Stromal cell of bone marrow (primary cell): ENCODE measurements at regions not wholly inside any gene's neighbourhood (a gene's known extent, or its start where the extent isn't known, plus 50 kb on each side); places are given as distances from the start of the nearest gene placed in this dataset.

Source experiments
- DNase-seq: peaks from one replicate; pipeline ENCODE4 v3.0.0-alpha.2; 2012; ENCODE audit warnings: low read depth

DNA sequence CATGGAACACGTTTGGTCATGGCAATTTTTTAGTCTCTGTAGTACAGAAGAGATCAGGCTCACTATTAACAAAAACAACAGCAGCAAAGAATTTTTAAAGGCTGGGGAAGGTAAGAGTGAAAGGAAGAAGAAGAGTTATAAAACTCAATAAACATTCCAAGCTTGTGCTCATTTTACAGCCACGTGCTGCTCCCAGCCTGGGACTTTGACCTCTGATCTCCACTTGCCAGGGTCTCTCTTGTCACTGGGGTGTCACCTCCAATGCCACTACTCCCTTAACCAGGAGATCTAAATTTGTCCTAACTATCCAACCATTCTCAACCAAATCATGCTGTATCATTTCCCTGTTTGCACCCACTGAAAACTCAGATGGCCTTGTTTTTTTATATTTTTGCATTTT is 605.1 kb downstream of the VRK1 start:
- DNase-seq, result no peak

DNA sequence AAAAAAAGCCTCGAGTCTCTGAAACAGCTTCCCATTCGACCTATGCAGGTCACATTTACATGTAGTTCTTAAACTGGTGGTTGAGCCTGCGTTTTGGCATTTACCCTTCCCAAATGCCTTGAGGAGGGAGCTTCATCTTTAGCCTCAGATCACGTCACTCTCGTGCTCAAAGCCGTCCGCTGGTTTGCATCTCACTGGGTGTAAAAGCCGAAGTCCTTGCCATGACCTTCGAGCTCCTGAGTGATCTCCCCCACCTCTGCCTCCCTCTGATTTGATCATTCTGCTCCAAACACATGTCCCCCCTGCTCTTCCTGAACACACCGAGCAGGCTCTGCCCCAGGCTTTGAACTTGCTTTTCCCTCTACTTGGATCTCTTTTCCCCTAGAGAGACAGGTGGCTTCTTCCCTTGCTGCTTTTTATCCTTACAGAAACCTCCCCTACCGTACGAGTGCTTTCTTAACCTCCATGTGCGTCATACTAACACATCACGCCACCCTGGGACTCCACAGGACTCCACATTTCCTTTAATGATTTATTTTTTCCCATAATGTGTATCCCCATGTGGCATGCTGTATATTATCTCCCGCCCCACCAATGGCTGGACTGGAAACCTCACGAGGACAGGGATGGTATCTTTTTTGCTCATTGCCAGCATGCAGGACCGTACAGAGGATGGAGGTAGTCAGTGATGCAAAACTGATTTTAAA is 610.7 kb downstream of the VRK1 start:
- DNase-seq, result no peak

DNA sequence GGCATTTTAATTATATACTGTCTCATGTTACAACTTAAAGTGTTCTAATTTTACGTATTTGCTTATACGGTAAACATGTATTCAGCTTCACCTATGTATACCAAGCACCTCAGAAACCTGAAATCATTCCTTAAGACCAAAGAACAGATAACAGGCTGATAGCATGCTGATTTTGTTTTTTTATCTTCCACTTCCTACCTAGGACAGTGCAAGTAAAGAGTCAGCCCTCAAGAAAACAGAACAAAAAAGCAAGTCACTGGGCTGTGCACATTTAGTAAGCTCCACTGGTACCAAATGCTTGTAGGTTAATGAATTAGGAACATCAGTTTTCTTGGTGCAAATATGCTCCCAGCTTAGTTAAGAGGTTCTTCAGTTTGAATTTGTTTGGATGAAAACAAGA is 611.3 kb downstream of the VRK1 start:
- no peak for DNase-seq

DNA sequence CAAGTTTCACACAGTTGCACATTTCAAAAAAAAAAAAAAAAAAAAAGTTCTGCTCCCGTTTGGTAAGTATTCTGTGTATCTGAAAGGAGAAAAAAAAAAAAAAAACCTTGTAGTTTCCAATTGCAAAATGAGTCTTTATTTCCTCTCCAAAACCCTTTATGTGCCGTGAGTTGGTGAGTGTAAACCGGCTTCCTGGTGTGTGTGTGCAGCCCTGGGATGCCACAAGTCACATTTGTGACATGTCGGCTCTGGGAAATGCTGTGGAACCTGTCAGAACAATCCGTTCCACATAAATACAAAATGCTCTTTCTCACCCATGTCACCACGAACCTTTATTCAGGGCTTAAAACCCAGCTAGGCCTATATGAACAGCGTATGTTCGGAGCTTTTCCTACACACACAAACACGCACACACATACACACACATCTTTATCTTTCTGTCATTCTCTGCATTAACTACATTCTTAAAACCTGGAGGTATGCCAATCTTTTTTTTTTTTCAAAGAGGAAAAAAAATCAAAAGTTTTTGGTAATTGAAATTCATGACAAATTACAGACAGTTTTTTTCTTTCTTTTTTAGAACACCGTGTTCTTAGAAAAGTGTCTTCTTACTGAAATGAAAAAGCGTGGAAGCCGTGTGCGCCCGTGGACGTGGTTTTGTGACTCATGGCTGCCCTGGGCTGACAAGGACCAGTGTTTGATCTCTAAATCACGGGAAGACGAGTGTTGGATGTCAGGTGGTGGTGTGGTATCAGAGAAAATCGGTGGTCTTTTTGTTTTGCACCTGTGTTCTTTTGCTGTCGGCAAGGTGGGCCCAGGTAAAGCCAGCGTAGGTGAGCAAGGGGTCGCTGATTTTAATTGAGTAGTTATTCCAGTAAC is 612.0 kb downstream of the VRK1 start:
- DNase-seq, result no peak

DNA sequence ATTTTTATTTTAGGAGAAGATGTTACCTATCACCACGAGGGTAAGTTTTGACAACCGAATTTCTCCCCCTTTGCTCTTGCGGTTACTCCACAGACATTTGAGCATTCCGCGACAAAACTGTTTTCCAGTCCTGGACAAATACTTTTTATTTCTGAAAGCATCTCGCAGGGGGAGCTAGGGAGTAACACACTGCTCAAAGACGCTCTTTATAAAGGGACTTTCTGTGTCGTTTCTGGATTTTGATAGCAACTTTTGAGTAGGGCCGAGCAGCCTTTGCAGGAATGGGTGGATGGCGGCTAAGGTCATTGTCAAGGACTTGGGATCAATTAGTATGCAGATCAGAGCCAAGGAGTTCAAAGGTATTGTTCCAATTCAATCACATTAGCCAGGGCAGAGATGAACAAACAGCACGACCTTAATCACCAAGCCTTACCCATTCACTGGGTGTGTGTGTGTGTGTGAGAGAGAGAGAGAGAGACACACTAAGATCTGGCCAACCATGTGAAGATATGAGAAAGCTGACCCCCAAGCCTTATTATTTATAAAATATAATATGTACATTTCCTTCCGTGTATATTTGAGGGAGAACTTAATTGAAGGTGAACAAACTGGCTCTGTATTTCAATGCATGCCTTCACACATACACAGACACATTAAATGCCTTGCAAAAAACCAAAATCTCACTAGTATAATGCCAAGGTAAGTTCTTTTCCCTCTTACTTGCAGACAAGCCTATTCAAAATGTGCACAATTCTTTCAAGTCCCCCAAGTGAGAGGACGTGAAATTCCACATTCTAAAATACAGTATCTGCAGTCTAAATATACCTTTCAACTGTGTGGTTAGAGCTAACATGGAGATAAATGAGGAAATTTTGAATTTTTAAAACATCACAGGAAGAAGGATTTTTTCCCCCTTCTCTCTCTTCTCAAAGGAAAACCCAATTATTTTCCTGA is 613.8 kb downstream of the VRK1 start:
- no peak for DNase-seq

DNA sequence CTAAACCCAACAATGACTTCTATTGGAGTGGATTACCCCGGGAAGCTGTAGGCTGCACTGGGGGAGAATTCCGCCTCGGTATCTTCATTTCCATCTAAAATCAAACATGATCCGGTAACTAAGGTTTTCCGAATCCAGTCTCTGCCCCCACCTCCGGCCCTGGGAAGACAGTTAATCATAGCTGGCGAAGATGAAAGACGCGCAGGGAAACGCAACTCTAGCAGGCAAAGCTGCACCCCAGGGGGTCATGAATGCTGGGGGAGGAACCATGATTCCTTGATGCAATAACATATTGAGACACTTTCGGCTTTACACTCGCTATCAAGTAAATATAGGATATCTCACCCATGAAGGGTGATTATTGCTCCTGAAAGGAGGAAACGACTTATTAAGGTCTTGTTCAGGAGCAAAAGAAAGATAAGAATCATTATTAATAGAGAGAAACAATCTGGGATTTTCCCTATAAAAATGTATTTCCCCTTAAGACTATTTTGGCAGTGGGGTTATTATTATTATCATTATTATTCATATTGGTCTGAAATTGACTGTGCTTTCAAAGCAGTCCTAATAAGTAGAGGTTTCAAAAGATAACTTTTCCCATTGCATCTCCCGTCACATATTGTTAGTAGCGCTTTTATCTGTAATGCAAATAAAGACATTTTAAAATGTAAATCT is 614.9 kb downstream of the VRK1 start:
- no peak for DNase-seq

DNA sequence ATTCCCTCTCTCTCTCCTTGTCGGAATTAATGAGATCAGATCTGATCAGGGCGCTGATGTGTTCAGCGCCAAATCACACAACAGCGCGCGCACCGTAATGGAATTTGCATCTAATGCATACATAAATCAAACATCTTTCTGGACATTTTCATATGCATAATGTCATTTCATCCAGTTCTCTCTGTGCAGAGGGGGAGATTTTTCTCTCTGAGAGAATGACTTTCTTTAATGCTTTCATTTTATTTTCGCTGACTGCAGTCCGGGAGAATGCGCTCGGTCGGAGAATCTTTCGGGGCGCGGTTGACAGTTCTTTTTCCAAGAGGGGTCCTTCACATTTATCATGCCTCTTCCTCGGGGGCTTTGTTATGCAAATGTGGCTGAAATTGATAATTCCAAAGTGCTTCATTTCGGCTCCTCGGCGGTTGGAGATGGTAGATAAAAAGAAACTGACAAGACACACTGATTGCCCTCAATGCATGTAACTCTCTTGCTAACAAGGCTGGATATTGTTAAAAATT is 615.9 kb downstream of the VRK1 start:
- no peak for DNase-seq

DNA sequence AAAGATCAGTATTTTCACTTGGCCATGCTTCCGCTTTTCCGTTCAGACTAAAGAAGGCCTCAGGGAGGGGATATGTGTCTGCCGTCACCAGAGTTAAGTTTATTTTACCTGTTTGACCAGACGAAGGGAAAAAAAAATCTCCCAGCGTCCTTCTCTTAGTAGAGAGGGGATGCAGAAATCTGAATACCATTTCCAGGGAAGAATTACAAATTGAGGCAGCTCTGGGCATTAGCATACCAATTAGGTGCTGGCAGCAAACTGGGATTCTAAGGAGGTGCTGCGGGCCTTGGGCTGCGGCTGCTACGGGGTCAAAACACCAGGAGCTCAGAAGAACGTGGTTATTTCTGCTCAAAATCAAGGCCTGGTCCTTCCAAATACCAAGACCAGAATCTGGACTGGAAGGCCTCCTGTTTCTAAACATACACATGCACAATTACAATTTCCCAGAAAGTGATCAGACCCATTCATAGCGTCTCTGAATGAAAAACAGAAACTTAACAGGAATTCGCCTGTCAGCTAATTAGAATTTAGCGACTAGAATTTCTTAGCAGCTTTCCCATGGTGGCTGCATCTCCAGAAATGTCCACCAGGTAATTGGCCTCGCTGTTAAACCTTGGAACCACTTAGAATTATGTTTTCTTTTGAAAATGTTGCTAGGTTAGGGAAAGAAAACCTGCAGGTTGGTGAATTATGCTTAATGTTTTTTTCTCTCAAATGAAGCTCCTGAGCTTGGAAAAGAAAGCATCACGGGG is 617.0 kb downstream of the VRK1 start:
- no peak for DNase-seq

DNA sequence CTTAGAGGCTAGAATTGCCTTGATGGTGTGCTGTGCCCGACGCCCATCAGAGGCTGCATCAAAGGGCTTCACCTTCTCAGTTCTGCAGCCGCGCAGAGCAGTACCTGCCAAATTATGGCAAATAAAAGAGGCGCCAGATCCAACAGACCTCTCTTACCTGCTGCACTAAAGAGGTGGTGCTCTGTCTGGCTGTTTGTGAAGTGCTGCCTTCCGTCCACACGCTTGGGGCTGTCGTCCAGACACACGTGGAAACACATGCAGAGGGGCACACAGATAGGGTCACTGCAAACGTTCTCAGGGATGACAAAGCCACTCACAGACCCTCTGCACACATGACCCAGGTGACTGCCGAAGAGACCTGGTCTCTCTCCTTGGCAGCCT is 617.5 kb downstream of the VRK1 start:
- no peak for DNase-seq

DNA sequence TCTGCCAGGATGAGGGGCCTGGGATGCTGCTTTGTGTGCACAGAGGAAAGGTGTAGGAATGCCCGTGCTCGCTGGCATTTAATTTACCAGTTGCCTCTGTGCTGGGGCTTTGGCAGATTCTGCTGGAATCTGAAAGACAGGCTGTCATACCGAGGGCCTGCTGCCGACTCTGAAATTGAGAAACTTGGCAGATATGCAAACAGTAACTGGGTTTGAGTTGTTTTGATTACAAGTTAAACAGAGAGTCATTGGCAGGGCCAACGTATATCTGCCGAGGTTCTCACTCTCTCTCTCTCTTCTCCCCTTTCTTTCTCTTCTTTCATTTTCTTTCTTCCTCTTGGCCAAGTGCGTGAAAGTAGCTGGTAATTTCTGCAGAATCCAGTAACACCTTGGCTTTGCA is 618.7 kb downstream of the VRK1 start:
- no peak for DNase-seq

DNA sequence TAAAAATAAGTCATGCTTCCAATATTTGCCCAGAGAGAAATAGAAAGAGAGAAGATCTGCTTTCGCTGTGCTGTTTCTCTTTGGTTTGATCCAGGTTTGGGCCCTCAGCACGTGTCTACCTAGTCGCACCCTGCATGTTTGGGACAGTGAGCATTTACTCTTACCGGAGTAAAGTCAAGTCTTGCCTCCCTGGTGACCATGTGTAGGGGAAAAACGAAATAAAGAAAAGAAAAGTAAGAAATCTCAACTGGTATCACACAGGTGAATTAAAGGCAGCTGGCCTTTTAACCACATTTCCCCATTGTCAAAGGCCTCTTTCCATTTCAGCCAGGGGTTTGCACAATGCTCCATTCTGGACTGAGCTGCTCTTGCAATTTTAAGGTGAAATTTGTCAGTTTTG is 619.4 kb downstream of the VRK1 start:
- no peak for DNase-seq

DNA sequence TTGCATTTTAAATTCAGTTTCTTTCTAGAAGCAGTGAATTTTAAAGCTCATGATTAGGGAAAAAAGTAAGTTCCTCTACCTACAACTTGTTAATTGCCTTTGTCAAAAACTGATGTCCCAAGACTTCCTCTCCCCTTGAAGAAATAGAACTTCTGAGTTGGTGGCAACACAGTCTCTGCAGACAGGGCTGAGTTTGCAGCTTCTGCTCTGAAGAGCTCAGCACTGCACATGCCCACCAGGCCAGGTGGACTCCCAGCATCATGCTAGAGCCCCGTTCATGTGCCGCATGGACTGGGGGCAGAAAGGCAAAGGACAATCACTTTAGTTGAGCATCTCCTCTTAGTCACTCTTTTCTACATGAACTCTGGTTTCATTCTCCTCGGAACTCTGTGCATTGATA is 620.1 kb downstream of the VRK1 start:
- DNase-seq, result no peak

DNA sequence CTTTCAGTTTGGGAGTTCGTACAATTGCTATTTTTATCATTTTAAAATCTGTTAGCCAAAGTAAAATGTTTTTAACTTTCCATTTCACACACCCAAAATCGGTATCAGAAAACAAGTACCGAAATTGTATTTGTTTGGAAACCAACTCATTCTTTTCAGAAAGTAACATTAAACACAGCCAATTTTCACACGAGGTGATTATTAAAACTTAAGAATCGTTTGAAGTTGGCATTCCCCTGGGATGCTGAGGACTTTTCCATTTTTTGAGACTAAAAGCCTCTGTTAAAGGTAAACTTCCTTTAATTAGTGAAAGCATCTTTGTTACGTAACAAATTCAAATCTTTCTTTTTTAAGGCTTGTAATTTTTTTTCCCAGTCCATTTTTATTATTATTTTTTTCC is 623.0 kb downstream of the VRK1 start:
- no peak for DNase-seq

DNA sequence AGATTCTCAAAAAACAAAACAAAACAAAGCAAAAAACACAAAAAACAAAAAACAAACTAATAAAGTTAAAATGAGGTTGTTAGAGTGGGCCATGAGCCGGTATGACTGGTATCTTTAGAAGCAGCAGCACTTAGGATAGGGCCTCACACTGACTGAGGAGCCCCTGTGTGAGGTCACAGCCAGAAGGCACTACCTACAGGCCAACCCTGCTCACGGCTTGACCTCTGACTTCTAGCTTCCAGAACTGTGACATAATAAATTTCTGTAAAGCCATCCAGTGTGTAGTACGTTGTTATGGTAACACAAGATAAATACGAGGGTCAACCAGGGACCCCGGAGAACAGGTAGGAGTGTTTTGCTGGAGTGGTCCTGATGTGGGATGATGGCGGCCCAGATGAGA is 629.6 kb downstream of the VRK1 start:
- no peak for DNase-seq

DNA sequence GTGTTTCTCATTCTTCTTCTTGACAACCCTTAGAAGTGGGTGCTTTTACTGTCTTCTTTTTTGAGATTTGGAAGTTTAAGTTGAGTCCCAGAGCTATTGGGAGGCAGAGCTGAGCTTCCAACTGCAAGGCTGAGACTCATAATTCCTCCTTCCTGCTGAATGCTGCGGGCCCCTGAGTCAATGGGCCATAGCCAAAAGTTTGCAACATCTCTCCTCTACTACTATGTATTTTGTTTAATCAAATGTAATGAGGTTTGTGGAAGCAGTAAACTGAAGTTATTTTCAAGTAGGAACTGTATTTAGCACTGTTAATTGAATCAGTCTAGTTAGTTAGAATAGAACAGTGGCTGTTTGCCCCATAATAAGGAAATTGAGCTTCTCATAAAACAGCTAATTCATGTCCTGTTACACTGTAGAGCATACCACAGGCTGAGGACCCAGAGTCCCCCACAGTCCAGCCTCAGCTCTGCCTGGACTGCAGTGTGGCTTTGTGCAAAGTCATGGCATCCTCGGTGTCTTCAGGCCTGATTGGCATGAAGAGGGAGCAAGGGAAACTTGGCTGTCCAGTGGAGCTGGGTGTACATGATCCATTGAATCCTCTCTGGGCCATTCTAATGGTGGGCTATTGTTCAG is 631.7 kb downstream of the VRK1 start:
- no peak for DNase-seq

DNA sequence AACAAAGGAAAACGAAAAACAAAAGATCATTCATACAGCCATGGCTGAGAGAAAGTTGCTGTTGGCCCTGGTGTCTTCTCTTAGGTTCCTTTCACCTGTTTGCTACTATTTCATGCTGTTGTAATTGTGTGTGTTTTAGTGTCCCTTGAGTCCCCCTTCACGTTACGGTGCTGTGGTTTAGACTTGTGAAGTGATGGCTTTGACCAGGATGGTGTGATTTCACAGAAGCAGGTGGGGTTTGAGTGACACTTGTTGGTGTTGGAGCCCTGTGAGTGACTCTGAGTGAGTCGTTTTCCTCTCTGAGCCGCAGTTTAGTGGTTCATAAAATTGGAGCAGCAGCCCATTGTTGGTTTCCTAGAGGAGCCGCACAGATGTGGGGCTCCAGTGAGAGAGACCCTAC is 635.4 kb downstream of the VRK1 start:
- no peak for DNase-seq

DNA sequence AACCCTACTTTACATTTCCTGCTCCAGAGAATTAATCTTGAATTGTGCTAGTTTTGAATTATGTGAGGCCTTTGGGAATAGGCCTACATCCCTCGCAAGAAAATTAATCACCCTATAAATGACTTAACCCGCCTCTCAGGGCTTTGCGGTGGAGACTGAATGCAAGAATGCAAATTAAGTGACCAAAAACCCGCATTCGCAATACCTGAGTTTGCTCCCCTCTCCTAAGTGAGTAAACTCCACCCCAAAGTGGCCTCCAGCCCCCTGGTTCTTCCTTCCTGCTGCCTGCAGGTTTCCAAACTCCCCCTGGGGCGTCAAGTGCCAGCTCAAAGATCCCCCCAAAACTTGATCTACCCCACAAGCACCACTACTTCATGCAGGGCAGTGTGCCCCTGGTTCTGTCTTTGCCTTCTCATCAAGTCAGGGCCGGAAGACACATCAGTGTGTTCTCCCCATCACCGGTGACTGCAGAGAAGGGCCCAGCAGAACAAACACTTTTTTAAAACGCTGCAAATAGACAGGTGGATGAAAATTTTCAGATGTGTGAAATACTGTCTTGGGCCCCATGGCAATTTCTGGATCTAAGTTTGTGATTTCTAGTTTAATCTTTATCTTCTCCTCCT is 644.7 kb downstream of the VRK1 start:
- no peak for DNase-seq

DNA sequence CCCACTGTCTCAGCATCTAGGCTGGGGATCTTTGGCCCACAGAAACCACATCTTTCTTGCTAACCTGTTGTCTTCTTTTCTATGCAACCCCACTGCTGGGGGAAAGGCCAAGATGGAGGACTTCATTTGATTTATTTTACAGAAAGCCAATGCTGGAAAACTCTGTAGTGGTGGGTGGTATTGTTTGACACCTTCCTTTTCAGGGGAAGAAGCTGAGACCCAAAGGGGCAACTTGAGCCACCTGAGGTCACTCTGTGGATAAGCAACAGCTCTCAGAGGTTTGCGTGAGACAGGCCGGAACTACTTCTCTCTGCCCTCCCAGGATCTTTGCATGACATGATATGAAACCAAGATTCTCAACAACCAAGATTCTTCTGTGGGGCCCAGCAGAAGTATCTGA is 645.2 kb downstream of the VRK1 start:
- no peak for DNase-seq

DNA sequence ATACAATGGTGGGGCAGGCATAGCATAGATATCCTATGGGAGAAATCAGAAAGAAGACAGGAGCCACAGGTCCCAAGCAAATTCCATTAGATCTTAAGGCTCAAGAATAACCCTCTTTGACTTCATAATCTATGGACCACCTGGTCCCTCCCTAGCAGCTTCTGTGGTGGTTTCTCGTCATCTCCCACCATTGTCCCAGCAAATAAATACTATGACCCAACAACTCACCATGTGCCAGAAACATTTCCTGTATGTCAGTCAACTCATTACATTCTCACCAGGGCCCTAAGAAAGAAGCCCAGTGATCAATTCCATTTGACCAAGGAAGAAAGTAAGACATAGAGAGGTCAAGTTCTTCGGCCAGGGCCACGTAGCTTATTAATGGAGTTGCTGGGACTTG is 646.2 kb downstream of the VRK1 start:
- no peak for DNase-seq

DNA sequence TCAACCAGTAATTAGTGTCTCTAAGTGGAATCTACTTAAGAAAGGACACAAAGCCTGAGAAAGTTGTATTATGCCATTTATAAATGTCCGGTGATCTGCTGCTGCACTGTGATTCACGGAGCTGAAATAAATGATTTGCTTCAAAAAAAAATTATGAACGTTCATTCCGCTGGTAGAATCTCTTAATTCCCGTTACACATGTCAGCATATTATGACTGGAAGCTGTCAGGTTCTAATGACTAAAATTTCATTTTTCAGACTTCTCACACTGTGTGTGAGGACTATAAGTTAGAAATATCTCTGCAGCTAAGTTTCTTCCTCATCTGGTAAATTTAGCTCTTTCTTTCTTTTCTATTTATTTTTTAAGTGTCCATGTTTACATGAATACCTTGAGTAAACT is 647.1 kb downstream of the VRK1 start:
- no peak for DNase-seq
